UCSD-AML1 (cell line): ENCODE measurements at regions not wholly inside any gene's neighbourhood (a gene's known extent, or its start where the extent isn't known, plus 50 kb on each side); places are given as distances from the start of the nearest gene placed in this dataset.

Experiments used
- DNase-seq: peaks from one replicate; lab custom pipeline; 2025; ENCODE audit not compliant: unreplicated experiment; lab: John Stamatoyannopoulos, UW

- no peak for DNase-seq
Observed at GRCh38 chr13:106696719-106697118, 128.8 kb upstream of the ARGLU1 start.

GRCh38 chr13:106696140-106696539, 128.2 kb upstream of the ARGLU1 start:
- no peak for DNase-seq

- no peak for DNase-seq
Observed at GRCh38 chr13:106695139-106695538, 127.2 kb upstream of the ARGLU1 start.

- DNase-seq: no peak
Observed at GRCh38 chr13:106691861-106692260, 123.9 kb upstream of the ARGLU1 start.

GRCh38 chr13:106691341-106691740, 123.4 kb upstream of the ARGLU1 start:
- no peak for DNase-seq

GRCh38 chr13:106690779-106691178, 122.8 kb upstream of the ARGLU1 start:
- no peak for DNase-seq

GRCh38 chr13:106689906-106690305, 122.0 kb upstream of the ARGLU1 start:
- DNase-seq: no peak

- no peak for DNase-seq
Observed at GRCh38 chr13:106688940-106689339, 121.0 kb upstream of the ARGLU1 start.

- no peak for DNase-seq
Observed at GRCh38 chr13:106686163-106686562, 118.2 kb upstream of the ARGLU1 start.

GRCh38 chr13:106685143-106685542, 117.2 kb upstream of the ARGLU1 start:
- no peak for DNase-seq

- no peak for DNase-seq
Observed at GRCh38 chr13:106683918-106684317, 116.0 kb upstream of the ARGLU1 start.

- DNase-seq: no peak
Observed at GRCh38 chr13:106683179-106683578, 115.2 kb upstream of the ARGLU1 start.

GRCh38 chr13:106681997-106682396, 114.1 kb upstream of the ARGLU1 start:
- DNase-seq: no peak

GRCh38 chr13:106681536-106681935, 113.6 kb upstream of the ARGLU1 start:
- no peak for DNase-seq

GRCh38 chr13:106680796-106681472, 113.0 kb upstream of the ARGLU1 start:
- no peak for DNase-seq

- no peak for DNase-seq
Observed at GRCh38 chr13:106678646-106679418, 110.9 kb upstream of the ARGLU1 start.

- DNase-seq: no peak
Observed at GRCh38 chr13:106675311-106675710, 107.4 kb upstream of the ARGLU1 start.

GRCh38 chr13:106660746-106661625, 93.0 kb upstream of the ARGLU1 start:
- no peak for DNase-seq

- DNase-seq: no peak
Observed at GRCh38 chr13:106657104-106657503, 89.2 kb upstream of the ARGLU1 start.

GRCh38 chr13:106656186-106656585, 88.2 kb upstream of the ARGLU1 start:
- no peak for DNase-seq

- no peak for DNase-seq
Observed at GRCh38 chr13:106651442-106651841, 83.5 kb upstream of the ARGLU1 start.
